Glutamatergic neuron (in vitro differentiated cells): ENCODE measurements at regions not wholly inside any gene's neighbourhood (a gene's known extent, or its start where the extent isn't known, plus 50 kb on each side); places are given as distances from the start of the nearest gene placed in this dataset.

Experiments used
- DNase-seq: peaks from one replicate; pipeline ENCODE4 v3.0.0; 2022
- H3K27ac Mint-ChIP-seq: one replicate; pipeline ENCODE4 v1.8.0; 2020; ENCODE audit warnings: mild to moderate bottlenecking, mixed read lengths, inconsistent platforms; ENCODE audit not compliant: unreplicated experiment
- H3K27me3 Mint-ChIP-seq: one replicate; pipeline ENCODE4 v1.8.0; 2020; ENCODE audit warnings: mild to moderate bottlenecking, moderate library complexity, mixed read lengths, inconsistent platforms; ENCODE audit not compliant: unreplicated experiment
- H3K36me3 Mint-ChIP-seq: one replicate; pipeline ENCODE4 v1.8.0; 2020; ENCODE audit warnings: mild to moderate bottlenecking, mixed read lengths, inconsistent platforms; ENCODE audit not compliant: unreplicated experiment
- H3K4me1 Mint-ChIP-seq: one replicate; pipeline ENCODE4 v1.8.0; 2020; ENCODE audit warnings: mild to moderate bottlenecking, low read depth, mixed read lengths, inconsistent platforms; ENCODE audit not compliant: unreplicated experiment
- H3K4me3 Mint-ChIP-seq: one replicate; pipeline ENCODE4 v1.8.0; 2020; ENCODE audit warnings: mild to moderate bottlenecking, mixed read lengths, inconsistent platforms; ENCODE audit not compliant: unreplicated experiment
- H3K9me3 Mint-ChIP-seq: one replicate; pipeline ENCODE4 v1.8.0; 2020; ENCODE audit warnings: mild to moderate bottlenecking, moderate library complexity, mixed read lengths, inconsistent platforms; ENCODE audit not compliant: unreplicated experiment
- TF ChIP-seq, protein P1 (sequence below): fragments of 200-600 bp; sonication (generic); IDR thresholded peaks from one replicate; pipeline ENCODE4 v1.5.0; 2021; ENCODE audit not compliant: partially characterized antibody, unreplicated experiment

DNA sequence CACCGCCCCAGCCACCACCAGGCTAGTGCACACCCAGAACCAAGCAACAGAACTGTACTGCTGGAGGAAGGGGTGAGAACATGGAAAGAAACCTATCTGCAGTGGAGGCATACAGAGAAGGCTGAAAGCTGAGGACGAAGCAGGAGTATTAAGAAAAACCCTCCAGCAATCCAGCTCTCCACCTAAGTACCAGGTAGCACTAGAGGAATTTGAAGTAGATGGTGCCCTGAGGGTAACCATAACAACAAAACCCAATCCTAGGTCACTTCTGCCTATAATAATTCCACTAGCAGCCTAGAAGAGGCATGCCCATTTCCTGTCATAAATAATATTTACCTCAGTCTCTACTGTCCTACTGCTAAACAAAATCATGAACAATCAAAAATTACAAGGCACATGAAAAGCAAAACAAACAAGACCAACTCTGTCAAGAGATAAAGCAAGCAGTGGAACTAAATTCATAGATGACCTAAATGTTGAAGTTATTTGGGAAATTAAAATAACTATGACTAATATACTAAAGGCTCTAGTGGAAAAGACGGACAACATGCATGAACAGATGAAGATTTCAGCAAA lies 51.1 kb downstream of the HYCC1 start:
- no peak for DNase-seq
- H3K36me3 Mint-ChIP-seq = no peaks in the 10 kb centered on the region
- no peak overlapping the region for H3K27ac Mint-ChIP-seq
- TF ChIP-seq, protein P1, sequence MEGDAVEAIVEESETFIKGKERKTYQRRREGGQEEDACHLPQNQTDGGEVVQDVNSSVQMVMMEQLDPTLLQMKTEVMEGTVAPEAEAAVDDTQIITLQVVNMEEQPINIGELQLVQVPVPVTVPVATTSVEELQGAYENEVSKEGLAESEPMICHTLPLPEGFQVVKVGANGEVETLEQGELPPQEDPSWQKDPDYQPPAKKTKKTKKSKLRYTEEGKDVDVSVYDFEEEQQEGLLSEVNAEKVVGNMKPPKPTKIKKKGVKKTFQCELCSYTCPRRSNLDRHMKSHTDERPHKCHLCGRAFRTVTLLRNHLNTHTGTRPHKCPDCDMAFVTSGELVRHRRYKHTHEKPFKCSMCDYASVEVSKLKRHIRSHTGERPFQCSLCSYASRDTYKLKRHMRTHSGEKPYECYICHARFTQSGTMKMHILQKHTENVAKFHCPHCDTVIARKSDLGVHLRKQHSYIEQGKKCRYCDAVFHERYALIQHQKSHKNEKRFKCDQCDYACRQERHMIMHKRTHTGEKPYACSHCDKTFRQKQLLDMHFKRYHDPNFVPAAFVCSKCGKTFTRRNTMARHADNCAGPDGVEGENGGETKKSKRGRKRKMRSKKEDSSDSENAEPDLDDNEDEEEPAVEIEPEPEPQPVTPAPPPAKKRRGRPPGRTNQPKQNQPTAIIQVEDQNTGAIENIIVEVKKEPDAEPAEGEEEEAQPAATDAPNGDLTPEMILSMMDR = no peak
- H3K9me3 Mint-ChIP-seq = peaks cover 2% of the 10 kb centered on the region
- H3K27me3 Mint-ChIP-seq = no peaks in the 10 kb centered on the region
- no peak overlapping the region for H3K4me3 Mint-ChIP-seq
- H3K4me1 Mint-ChIP-seq = no peaks in the 10 kb centered on the region

DNA sequence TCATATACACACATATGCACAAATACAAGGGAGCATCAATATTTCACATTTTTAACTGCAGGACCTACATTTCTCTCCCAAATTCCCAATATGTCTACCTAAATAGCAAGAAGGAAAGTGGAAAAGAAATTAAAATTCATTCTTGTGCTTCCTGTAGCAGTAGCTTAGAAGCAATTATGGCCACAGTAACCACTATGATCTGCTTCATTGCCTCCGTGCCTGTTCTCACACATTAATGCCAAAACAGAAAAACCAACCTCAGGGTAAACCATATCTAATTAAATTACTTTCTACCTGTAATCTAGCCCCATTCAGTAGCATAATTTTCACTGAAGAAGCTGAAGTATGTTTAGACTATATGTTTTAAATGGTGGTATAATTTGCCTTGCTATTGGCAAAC lies 55.2 kb downstream of the HYCC1 start:
- Mint-ChIP-seq H3K4me3 (no peak overlapping the region), H3K4me1 (no peaks in the 10 kb centered on the region), H3K27me3 (no peaks in the 10 kb centered on the region), H3K36me3 (no peaks in the 10 kb centered on the region), H3K27ac (no peak overlapping the region), H3K9me3 (no peaks in the 10 kb centered on the region)
- TF ChIP-seq, protein P1 = no peak
- no peak for DNase-seq

DNA sequence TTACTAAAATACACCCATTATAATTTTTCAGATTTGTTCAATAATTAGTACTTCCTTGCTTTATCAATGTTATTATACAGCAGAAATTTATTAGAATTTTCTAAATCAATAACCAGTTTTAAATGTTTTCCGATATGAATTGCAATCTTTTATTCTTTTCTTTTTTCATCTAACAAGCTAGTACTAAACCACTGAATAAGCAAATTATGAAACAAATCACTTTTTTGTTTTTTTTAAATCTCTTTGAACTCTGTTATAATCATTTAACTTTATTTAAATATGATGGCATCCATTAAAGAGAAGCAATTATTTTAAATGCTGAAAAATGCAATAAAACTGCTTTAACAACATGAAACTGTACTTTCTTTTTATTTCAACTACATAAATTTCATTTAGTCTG lies 59.7 kb downstream of the HYCC1 start:
- Mint-ChIP-seq H3K36me3 (no peaks in the 10 kb centered on the region), H3K4me1 (peaks cover 12% of the 10 kb centered on the region)
- TF ChIP-seq, protein P1 = no peak

DNA sequence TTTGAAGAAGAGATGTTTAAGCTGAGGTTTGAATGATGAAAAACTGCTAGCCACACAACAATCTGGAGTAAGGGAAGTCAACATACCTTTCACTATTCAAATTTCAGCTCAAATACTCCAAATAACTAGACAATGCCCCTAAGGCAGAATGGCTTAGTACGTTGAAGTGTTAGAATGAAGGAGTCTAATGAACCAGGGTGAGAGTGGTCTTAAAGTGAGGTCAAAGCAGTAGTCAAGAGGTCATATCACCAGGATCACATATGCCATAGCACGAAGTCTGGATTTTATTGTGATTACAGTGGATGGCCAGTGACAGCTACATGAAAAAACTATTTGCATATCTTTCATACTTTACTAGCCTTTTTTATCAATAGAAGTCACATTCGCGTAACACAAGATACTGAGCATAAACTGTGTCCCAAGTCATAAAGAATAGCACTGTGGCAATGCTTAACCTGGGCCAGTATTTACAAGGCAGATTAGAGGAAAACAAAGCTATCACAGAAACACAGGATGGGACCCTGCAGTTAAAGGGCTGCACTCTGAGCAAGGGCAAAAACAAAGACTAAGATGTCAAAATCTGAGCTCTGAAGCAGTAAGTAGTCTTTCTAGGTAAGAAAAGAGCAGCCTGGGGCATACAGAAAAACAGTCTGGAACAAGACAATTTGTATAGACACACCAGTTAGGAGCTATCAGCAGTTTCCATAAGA lies 61.5 kb downstream of the HYCC1 start:
- Mint-ChIP-seq H3K4me3 (no peak overlapping the region), H3K36me3 (no peaks in the 10 kb centered on the region), H3K27me3 (peaks cover 2% of the 10 kb centered on the region), H3K27ac (peak overlapping the region; percentile 63), H3K9me3 (no peaks in the 10 kb centered on the region), H3K4me1 (peaks cover 12% of the 10 kb centered on the region)
- no peak for DNase-seq
- TF ChIP-seq, protein P1 = no peak

More for the DNA sequence above, 59.7 kb downstream of the HYCC1 start:
- Mint-ChIP-seq H3K9me3 (no peaks in the 10 kb centered on the region), H3K27me3 (peaks cover 2% of the 10 kb centered on the region), H3K27ac (no peak overlapping the region), H3K4me3 (no peak overlapping the region)
- DNase-seq = no peak

DNA sequence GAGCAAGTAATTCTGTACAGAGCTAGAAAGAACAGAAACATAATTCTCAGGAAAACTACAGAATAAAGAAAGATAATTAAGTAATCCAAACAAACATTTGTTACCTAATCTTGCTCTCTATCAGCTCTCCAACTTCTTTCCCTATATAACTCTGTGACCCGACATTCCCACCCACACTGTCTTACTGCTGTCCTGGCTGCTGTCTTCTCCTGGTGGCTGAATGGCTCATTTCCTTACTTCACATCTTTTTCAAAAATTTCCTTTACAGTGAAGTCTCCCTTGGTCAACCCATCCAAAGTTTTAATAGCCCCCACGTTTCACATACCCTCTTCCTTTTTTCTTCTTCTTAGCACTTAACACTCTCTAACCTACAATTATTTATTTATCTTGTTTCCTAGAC lies 64.0 kb downstream of the HYCC1 start:
- Mint-ChIP-seq H3K27ac (no peak overlapping the region), H3K27me3 (peaks cover 2% of the 10 kb centered on the region), H3K4me3 (no peak overlapping the region), H3K36me3 (no peaks in the 10 kb centered on the region), H3K9me3 (no peaks in the 10 kb centered on the region), H3K4me1 (peaks cover 15% of the 10 kb centered on the region)
- TF ChIP-seq, protein P1 = no peak
- DNase-seq = no peak
